AG04449 (cell line): ENCODE measurements at regions not wholly inside any gene's neighbourhood (a gene's known extent, or its start where the extent isn't known, plus 50 kb on each side); places are given as distances from the start of the nearest gene placed in this dataset.
"Not testable (repeated sequence)": the region's sequence is repeated elsewhere in the genome, so short reads cannot be mapped to it uniquely, and the experiment has no call there.

Source experiments
- CTCF ChIA-PET: fragments of 350-600 bp; formaldehyde crosslinking; extraction: SDS; loops from one replicate; lab custom pipeline; 2021; ENCODE audit warnings: antibody characterized with exemption; lab: Yijun Ruan, JAX
- POLR2A ChIA-PET: fragments of 400-600, 350-600 bp; formaldehyde crosslinking; extraction: SDS; loops from one replicate; lab custom pipeline; 2020; ENCODE audit warnings: antibody characterized with exemption, inconsistent platforms; lab: Yijun Ruan, JAX
- DNase-seq: peaks from one replicate; pipeline ENCODE4 v3.0.0-alpha.2; 2010; ENCODE audit warnings: low read depth, low spot score
- H3K4me3 ChIP-seq: 2 replicates; pipeline ENCODE4 v1.5.1; 2011; ENCODE audit warnings: low read depth, mild to moderate bottlenecking, control low read depth, low read length
- CTCF ChIP-seq: IDR thresholded peaks from one replicate; pipeline ENCODE4 v1.5.1; 2011; ENCODE audit warnings: mild to moderate bottlenecking, moderate library complexity, low read length, control low read depth, inconsistent platforms; ENCODE audit not compliant: insufficient read depth; ENCODE audit errors: missing control alignments

GRCh38 chr1:71295350-71295749, 214.5 kb upstream of the ZRANB2 start:
- no peak for TF ChIP-seq CTCF
- DNase-seq, result no peak
- no peak overlapping the region for H3K4me3 ChIP-seq
- ChIA-PET CTCF (no interaction called here), POLR2A (no interaction called here)

GRCh38 chr1:71294178-71294577, 213.3 kb upstream of the ZRANB2 start:
- POLR2A ChIA-PET, result no interaction called here
- no peak overlapping the region for H3K4me3 ChIP-seq
- peak; percentile 10 for DNase-seq
- CTCF ChIA-PET, result no interaction called here
- no peak for TF ChIP-seq CTCF

GRCh38 chr1:71292203-71292602, 211.4 kb upstream of the ZRANB2 start:
- no peak for DNase-seq
- ChIA-PET POLR2A (no interaction called here), CTCF (no interaction called here)
- H3K4me3 ChIP-seq, result no peak overlapping the region
- no peak for TF ChIP-seq CTCF

- POLR2A ChIA-PET, DNase-seq, CTCF ChIA-PET, H3K4me3 ChIP-seq: not testable (repeated sequence)
These were observed 209.8 kb upstream of the ZRANB2 start for GRCh38 chr1:71290506-71291237.

- DNase-seq, result no peak
- CTCF ChIA-PET, result no interaction called here
- POLR2A ChIA-PET, result no interaction called here
- no peak overlapping the region for H3K4me3 ChIP-seq
- TF ChIP-seq CTCF, result no peak
These were observed 204.7 kb upstream of the ZRANB2 start for GRCh38 chr1:71285529-71285928.

- TF ChIP-seq CTCF, result no peak
- H3K4me3 ChIP-seq, result no peak overlapping the region
- ChIA-PET CTCF (no interaction called here), POLR2A (no interaction called here)
- DNase-seq, result no peak
These were observed 195.6 kb upstream of the ZRANB2 start for GRCh38 chr1:71276466-71276865.

GRCh38 chr1:71273334-71273733, 192.5 kb upstream of the ZRANB2 start:
- no peak overlapping the region for H3K4me3 ChIP-seq
- ChIA-PET CTCF (interaction anchor here (0.7 to 1.0 kb wide), 2 partner anchors 8 to 48 kb away, joined by 3 to 4 read pairs; no protein-coding TSS in a partner anchor), POLR2A (no interaction called here)
- DNase-seq, result no peak
- TF ChIP-seq CTCF, result no peak
